Fibroblast of peridontal ligament (primary cell): ENCODE measurements at regions not wholly inside any gene's neighbourhood (a gene's known extent, or its start where the extent isn't known, plus 50 kb on each side); places are given as distances from the start of the nearest gene placed in this dataset.
A peak's percentile ranks its signal among the peaks of the same experiment; 100 is the strongest.

Experiments used
- DNase-seq: peaks from one replicate; pipeline ENCODE4 v3.0.0-alpha.2; 2010; ENCODE audit errors: extremely low read depth

GRCh38 chr10:52682766-52683165, 89.8 kb downstream of the MBL2 start:
- DNase-seq, result no peak

DNA sequence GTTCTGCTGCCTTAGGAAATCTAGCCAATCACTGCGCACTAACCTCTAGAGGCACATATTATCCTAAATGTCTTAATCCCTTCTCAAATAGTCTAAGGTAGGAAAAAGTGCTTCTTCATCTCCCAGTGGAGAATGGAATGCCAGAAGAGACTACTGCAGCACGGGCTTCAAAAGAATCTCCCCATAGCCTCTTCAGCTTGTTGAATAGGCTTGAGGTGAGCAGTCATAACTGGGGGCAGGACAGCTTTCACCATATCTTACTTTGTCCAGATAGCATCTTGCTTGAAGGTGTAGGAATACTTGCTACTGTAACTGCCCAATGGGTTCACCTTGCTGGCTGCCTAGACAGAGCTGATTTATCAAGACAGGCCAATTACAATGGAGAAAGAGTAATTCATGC, 88.8 kb downstream of the MBL2 start:
- DNase-seq, result no peak

- no peak for DNase-seq
These were observed 83.7 kb downstream of the MBL2 start for GRCh38 chr10:52688899-52689298.

DNA sequence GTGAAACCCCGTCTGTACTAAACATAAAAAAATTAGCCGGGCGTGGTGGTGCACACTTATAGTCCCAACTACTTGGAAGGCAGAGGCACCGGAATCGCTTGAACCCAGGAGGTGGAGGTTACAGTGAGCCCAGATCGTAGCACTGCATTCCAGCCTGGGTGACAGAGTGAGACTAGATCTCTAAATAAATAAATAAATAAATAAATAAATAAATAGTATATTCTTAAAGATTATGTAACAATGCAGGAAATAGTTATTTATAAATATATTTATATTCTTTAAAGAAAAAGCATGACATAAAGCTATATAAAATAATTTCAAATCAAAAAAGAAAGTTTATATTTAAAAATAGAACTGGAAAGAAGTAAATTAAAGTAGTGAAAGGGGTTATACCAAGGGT, 76.4 kb downstream of the MBL2 start:
- DNase-seq, result no peak

DNA sequence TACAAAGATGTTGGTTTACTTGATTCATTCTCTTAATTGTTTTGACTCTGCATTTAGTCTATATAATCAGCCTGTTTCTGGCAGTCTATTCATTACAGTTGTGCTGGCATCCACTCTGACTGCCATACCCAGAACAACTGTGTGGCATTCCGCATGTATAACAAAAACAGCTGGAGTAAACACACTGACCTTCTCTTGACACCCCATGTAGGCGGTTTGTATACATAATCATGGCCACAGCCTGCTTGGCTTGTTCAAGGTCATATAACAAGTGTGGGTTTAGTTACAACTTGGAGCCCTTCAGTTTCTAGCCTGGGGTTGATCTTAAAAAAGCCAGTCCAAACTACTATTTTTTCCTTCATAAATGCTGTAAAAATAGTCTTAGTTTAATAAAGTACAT, 70.9 kb downstream of the MBL2 start:
- DNase-seq, result peak; percentile 46

DNA sequence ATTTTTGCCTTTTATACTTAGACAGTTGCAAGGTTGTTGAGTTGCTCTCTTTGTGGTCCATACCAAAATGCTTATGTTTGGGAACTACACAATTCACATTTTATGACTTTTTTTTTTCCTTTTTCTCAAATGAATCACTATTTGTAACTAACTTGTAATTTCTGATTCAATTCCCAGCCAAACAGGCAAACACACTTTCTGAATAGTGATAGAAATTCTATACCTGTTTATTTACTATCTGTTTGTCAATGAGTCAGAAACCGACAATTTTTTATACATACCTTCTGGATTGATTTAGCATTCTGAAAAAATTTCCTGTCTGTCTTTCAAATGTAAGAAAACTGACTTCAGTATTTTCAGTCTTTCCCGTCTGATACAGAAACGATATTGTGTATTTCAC, 69.1 kb downstream of the MBL2 start:
- no peak for DNase-seq

DNA sequence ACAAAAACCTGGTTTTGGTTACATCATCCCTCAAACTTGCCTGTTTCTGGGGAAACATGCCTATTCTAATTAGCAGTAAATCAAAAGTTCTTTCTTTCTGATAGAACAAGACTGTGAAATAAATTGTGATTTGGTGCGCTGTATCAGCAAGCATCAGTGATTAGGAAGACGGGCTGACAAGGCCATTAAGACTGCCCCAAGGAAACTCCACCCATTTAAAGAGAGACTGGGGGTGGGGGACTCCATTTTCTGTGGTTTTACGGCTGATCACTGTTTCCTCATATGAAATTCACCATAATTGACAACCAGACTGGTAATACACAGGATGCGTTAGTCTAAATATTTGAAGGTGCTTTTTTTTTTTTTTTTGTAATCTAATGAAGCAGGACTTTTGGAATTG, 68.7 kb downstream of the MBL2 start:
- DNase-seq, result no peak

- DNase-seq, result no peak
These were observed 66.1 kb downstream of the MBL2 start for GRCh38 chr10:52706332-52707070.
